Trophoblast cell (in vitro differentiated cells and primary cell): ENCODE measurements at regions not wholly inside any gene's neighbourhood (a gene's known extent, or its start where the extent isn't known, plus 50 kb on each side); places are given as distances from the start of the nearest gene placed in this dataset.
"Not testable (repeated sequence)": the region's sequence is repeated elsewhere in the genome, so short reads cannot be mapped to it uniquely, and the experiment has no call there.

Source experiments
- DNase-seq, 2 donors: peaks; one replicate each; pipeline ENCODE4 v3.0.0-alpha.2; 2016
- H2AFZ ChIP-seq: 2 replicates; pipeline ENCODE4 v1.6.1; 2013; ENCODE audit warnings: low read length, moderate library complexity, mild to moderate bottlenecking; ENCODE audit not compliant: insufficient read depth, poor library complexity
- H2AK5ac ChIP-seq: 2 replicates; pipeline ENCODE4 v1.6.1; 2013; ENCODE audit warnings: mild to moderate bottlenecking, low read length
- H2BK120ac ChIP-seq: 2 replicates; pipeline ENCODE4 v1.6.1; 2013; ENCODE audit warnings: low read length, mild to moderate bottlenecking, moderate library complexity; ENCODE audit not compliant: insufficient read depth, poor library complexity
- H2BK12ac ChIP-seq: 2 replicates; pipeline ENCODE4 v1.6.1; 2013; ENCODE audit warnings: mild to moderate bottlenecking, low read length, moderate library complexity
- H2BK5ac ChIP-seq: 2 replicates; pipeline ENCODE4 v1.6.1; 2013; ENCODE audit warnings: low read length, low read depth, moderate library complexity, mild to moderate bottlenecking; ENCODE audit not compliant: poor library complexity
- H3K14ac ChIP-seq: 2 replicates; pipeline ENCODE4 v1.6.1; 2013; ENCODE audit warnings: mild to moderate bottlenecking, low read length
- H3K18ac ChIP-seq: 2 replicates; pipeline ENCODE4 v1.6.1; 2013; ENCODE audit warnings: mild to moderate bottlenecking, low read length
- H3K23ac ChIP-seq: 2 replicates; pipeline ENCODE4 v1.6.1; 2013; ENCODE audit warnings: low read length
- H3K27ac ChIP-seq: 2 replicates; pipeline ENCODE4 v1.5.1; 2013; ENCODE audit warnings: low read depth, mild to moderate bottlenecking, inconsistent platforms, low read length, moderate library complexity
- H3K27me3 ChIP-seq: 2 replicates; pipeline ENCODE4 v1.6.1; 2013; ENCODE audit warnings: inconsistent platforms, mild to moderate bottlenecking, low read length, moderate library complexity; ENCODE audit not compliant: insufficient read depth
- H3K36me3 ChIP-seq, 2 experiments: 1 replicate in 1 of 2; 2 replicates in 1 of 2; pipeline ENCODE4 v1.6.1; 2013; ENCODE audit warnings: low read length in 2 of 2, mild to moderate bottlenecking in 2 of 2, moderate library complexity in 1 of 2; ENCODE audit not compliant: insufficient read depth in 2 of 2, control insufficient read depth in 1 of 2
- H3K4ac ChIP-seq: 2 replicates; pipeline ENCODE4 v1.6.1; 2013; ENCODE audit warnings: low read depth, mild to moderate bottlenecking, low read length, moderate library complexity
- H3K4me1 ChIP-seq, 2 experiments: 1 replicate in 1 of 2; 2 replicates in 1 of 2; pipeline ENCODE4 v1.6.1; 2013; ENCODE audit warnings: low read length in 2 of 2, mild to moderate bottlenecking in 2 of 2, moderate library complexity in 1 of 2; ENCODE audit not compliant: insufficient read depth in 2 of 2, control insufficient read depth in 1 of 2
- H3K4me2 ChIP-seq: 2 replicates; pipeline ENCODE4 v1.6.1; 2013; ENCODE audit warnings: inconsistent platforms, mild to moderate bottlenecking, low read length, moderate library complexity
- H3K4me3 ChIP-seq: 2 replicates; pipeline ENCODE4 v1.5.1; 2013; ENCODE audit warnings: mild to moderate bottlenecking, low read depth, low read length, inconsistent platforms
- H3K79me1 ChIP-seq: one replicate; pipeline ENCODE4 v1.6.1; 2013; ENCODE audit warnings: low read length
- H3K79me2 ChIP-seq: 2 replicates; pipeline ENCODE4 v1.6.1; 2013; ENCODE audit warnings: low read length, mild to moderate bottlenecking; ENCODE audit not compliant: control insufficient read depth, insufficient read depth, poor library complexity
- H3K9ac ChIP-seq: 2 replicates; pipeline ENCODE4 v1.6.1; 2013; ENCODE audit warnings: mild to moderate bottlenecking, low read length
- H3K9me3 ChIP-seq: 2 replicates; pipeline ENCODE4 v1.6.1; 2013; ENCODE audit warnings: low read depth, mild to moderate bottlenecking, control low read depth, inconsistent platforms, low read length; ENCODE audit not compliant: insufficient read depth
- H4K12ac ChIP-seq: 2 replicates; pipeline ENCODE4 v1.6.1; 2013; ENCODE audit warnings: low read depth, mild to moderate bottlenecking, low read length, moderate library complexity
- H4K8ac ChIP-seq: 2 replicates; pipeline ENCODE4 v1.6.1; 2013; ENCODE audit warnings: low read depth, mild to moderate bottlenecking, low read length, moderate library complexity
- H4K91ac ChIP-seq: one replicate; pipeline ENCODE4 v1.6.1; 2013; ENCODE audit warnings: low read depth, mild to moderate bottlenecking, low read length, moderate library complexity
- WGBS: extraction: QIAGEN DNeasy Blood & Tissue Kit; methylation state at CpG from one replicate; pipeline ENCODE4 v1.1.7; 2013; ENCODE audit warnings: missing lambda C conversion rate; ENCODE audit not compliant: insufficient read length, insufficient coverage; ENCODE audit errors: extremely low coverage; 5-methylcytosine and 5-hydroxymethylcytosine counted together

DNA sequence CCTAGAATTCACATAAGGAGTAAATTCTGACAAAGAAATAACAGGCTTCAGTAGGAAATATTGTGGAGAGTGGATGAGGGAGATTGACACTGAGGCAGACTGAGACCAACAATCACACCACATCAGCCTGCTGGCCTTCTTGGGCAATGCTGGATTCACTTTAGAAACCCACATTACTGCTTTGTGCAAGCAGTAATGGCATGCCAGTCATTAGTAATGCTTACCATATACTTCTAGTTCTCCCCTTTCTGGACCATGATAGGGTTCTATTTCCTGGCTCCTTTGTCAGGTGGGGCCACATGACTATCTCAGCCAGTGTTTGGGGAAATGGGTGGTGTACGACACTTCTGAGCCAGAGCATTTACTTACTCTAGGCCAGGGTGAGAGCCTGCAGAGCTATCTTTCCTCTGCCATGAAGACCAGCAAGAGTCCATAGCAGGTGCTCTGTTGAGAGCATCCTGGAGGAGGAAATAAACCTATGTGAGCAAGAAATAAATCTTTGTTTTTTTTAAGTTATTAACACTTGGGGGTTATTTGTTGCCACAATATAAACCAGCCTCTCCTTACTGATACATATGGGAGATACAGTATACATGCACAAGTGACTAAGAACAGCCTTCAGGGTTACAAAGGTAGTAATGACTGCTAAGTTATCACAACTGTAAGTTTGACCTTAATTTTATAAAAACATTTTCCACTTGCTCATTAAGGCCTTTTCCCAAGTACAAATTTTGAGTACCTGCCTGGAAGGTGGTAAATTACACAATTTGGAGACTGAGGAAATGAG lies 89.3 kb upstream of the TANK start:
- no peaks in the 10 kb centered on the region for H3K4me1 ChIP-seq
- no peaks in the 10 kb centered on the region for H3K9me3 ChIP-seq
- H2AK5ac ChIP-seq = no peak overlapping the region
- H3K79me2 ChIP-seq = no peaks in the 10 kb centered on the region
- H4K91ac ChIP-seq = no peak overlapping the region
- H2BK120ac ChIP-seq = no peak overlapping the region
- H3K9ac ChIP-seq = no peak overlapping the region
- no peak overlapping the region for H2BK5ac ChIP-seq
- no peak overlapping the region for H2BK12ac ChIP-seq
- no peak overlapping the region for H4K12ac ChIP-seq
- DNase-seq = no peak
- no peaks in the 10 kb centered on the region for H3K27me3 ChIP-seq
- H3K23ac ChIP-seq = no peak overlapping the region
- no peaks in the 10 kb centered on the region for H3K36me3 ChIP-seq
- H3K27ac ChIP-seq = no peak overlapping the region
- H2AFZ ChIP-seq = no peak overlapping the region
- no CpG with 5 or more reads among the region's 1 CpG for WGBS
- H3K18ac ChIP-seq = no peak overlapping the region
- H3K4ac ChIP-seq = no peak overlapping the region
- no peak overlapping the region for H4K8ac ChIP-seq
- no peaks in the 10 kb centered on the region for H3K79me1 ChIP-seq
- H3K14ac ChIP-seq = no peak overlapping the region
- no peak overlapping the region for H3K4me3 ChIP-seq
- no peak overlapping the region for H3K4me2 ChIP-seq

DNA sequence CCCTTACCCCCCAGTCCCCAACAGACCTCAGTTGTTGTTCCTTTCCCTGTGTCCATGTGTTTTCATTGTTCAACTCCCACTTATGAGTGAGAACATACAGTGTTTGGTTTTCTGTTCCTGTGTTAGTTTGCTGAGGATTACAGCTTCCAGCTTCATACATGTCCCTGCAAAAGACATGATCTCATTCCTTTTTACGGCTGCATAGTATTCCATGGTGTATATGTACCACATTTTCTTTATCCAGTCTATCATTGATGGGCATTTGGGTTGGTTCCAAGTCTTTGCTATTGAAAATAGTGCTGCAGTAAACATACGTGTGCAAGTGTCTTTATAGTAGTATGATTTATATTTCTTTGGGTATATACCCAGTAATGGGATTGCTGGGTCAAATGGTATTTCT lies 87.8 kb upstream of the TANK start:
- not testable (repeated sequence) for H3K79me2 ChIP-seq, H3K4me1 ChIP-seq, H3K14ac ChIP-seq, H2AK5ac ChIP-seq, H2BK5ac ChIP-seq, H2BK12ac ChIP-seq, H2AFZ ChIP-seq, H3K9ac ChIP-seq, DNase-seq, H3K4me2 ChIP-seq, H3K23ac ChIP-seq, H3K18ac ChIP-seq, H4K8ac ChIP-seq, H3K4ac ChIP-seq, H3K9me3 ChIP-seq, H3K27me3 ChIP-seq, H3K4me3 ChIP-seq, H4K91ac ChIP-seq, H3K36me3 ChIP-seq, H3K27ac ChIP-seq, H4K12ac ChIP-seq, H3K79me1 ChIP-seq, H2BK120ac ChIP-seq
- WGBS = no CpG with 5 or more reads among the region's 2 CpGs

DNA sequence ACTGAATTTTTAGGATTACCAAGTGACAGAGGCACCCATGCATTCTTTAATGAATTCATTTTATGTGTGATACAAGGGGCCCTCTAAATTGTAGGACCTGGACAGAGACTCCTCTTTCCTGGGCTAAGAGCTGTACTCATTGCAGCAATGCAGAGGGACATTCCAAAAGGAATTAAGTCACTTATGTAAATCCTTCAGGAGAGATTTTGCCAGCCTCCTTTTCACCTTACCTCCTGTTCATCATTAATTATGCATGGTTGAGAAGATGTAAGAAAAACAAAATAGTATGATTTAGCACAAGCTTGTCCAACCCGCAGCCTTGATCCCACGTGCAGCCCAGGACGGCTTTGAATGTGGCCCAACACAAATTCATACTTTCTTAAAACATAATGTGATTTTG lies 84.5 kb upstream of the TANK start:
- Histone ChIP-seq H2AFZ (no peak overlapping the region), H2BK120ac (no peak overlapping the region), H3K18ac (no peak overlapping the region), H3K4me3 (no peak overlapping the region), H3K23ac (no peak overlapping the region), H3K9me3 (no peaks in the 10 kb centered on the region), H2AK5ac (no peak overlapping the region), H3K14ac (no peak overlapping the region), H3K4me2 (no peak overlapping the region), H3K4ac (no peak overlapping the region), H2BK5ac (no peak overlapping the region), H3K36me3 (no peaks in the 10 kb centered on the region), H4K91ac (no peak overlapping the region), H3K79me2 (no peaks in the 10 kb centered on the region), H4K12ac (no peak overlapping the region), H3K79me1 (no peaks in the 10 kb centered on the region), H4K8ac (no peak overlapping the region), H3K27me3 (no peaks in the 10 kb centered on the region), H2BK12ac (no peak overlapping the region), H3K9ac (no peak overlapping the region), H3K4me1 (no peaks in the 10 kb centered on the region), H3K27ac (no peak overlapping the region)
- WGBS = no CpG with 5 or more reads among the region's 3 CpGs
- DNase-seq = no peak

DNA sequence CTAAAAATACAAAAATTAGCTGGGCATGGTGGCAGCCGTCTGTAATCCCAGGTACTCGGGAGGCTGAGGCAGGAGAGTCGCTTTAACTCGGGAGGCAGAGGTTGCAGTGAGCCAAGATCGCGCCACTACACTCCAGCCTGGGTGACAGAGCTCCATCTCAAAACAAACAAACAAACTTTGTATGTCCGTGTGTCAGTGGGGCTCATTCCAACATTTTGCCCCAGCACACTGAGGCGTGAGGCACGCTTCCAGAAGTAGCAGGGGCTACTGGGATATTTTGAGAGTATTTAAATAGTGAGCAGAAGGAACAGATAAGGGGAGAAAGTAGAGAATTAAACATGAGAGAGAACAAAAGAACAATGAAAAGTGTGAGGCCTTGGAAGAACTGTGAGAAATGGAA lies 83.3 kb upstream of the TANK start:
- Histone ChIP-seq H3K4me3 (no peak overlapping the region), H3K27me3 (no peaks in the 10 kb centered on the region), H2AK5ac (no peak overlapping the region), H3K79me2 (no peaks in the 10 kb centered on the region), H4K91ac (no peak overlapping the region), H3K4me2 (no peak overlapping the region), H3K23ac (no peak overlapping the region), H3K9me3 (no peaks in the 10 kb centered on the region), H3K27ac (no peak overlapping the region), H2BK120ac (no peak overlapping the region), H3K9ac (no peak overlapping the region), H2AFZ (no peak overlapping the region), H2BK12ac (no peak overlapping the region), H3K36me3 (no peaks in the 10 kb centered on the region), H3K4me1 (no peaks in the 10 kb centered on the region), H4K12ac (no peak overlapping the region), H3K79me1 (no peaks in the 10 kb centered on the region), H2BK5ac (no peak overlapping the region), H3K14ac (no peak overlapping the region), H3K18ac (no peak overlapping the region), H4K8ac (no peak overlapping the region), H3K4ac (no peak overlapping the region)
- DNase-seq = no peak
- no CpG with 5 or more reads among the region's 9 CpGs for WGBS
